ENCODE measurements at regions not wholly inside any gene's neighbourhood (a gene's known extent, or its start where the extent isn't known, plus 50 kb on each side); places are given as distances from the start of the nearest gene placed in this dataset.

GRCh38 chr11:92750794-92751193 lies 218.7 kb upstream of the MTNR1B start:
- TF ChIP-seq CTCF (IDR thresholded peaks at IDR 0.05) (no peak), POLR2A (IDR thresholded peaks at IDR 0.05) (no peak)

All from stomach (tissue), 4 donors.